ENCODE measurements at regions not wholly inside any gene's neighbourhood (a gene's known extent, or its start where the extent isn't known, plus 50 kb on each side); places are given as distances from the start of the nearest gene placed in this dataset.

- Mint-ChIP-seq H3K4me1 (no peaks in the 10 kb centered on the region), H3K4me3 (no peak overlapping the region), H3K27me3 (ENCODE audit: low read depth in 3 of 3) (no peaks in the 10 kb centered on the region), H3K27ac (no peak overlapping the region), H3K36me3 (no peaks in the 10 kb centered on the region), H3K9me3 (peaks cover 2 to 12% (median 5%) of the 10 kb centered on the region in 7 donors)
- intact Hi-C loops (cut with micrococcal nuclease), result no loop called here
- Histone ChIP-seq H3K9ac (ENCODE audit: insufficient read depth, low read length, poor library complexity, severe bottlenecking) (no peak overlapping the region), H2AFZ (ENCODE audit: insufficient read depth, low read depth, low read length, poor library complexity, severe bottlenecking) (no peak overlapping the region), H3K4me3 (replicated peaks in 1 of 3; ENCODE audit: low read depth in 2 of 3, low read length in 3 of 3) (no peak overlapping the region), H3K79me2 (ENCODE audit: insufficient read depth, low read length) (no peaks in the 10 kb centered on the region), H4K20me1 (ENCODE audit: insufficient read depth, low read length) (no peaks in the 10 kb centered on the region), H3K36me3 (replicated peaks in 1 of 2; ENCODE audit: control insufficient read depth in 1 of 2, insufficient read depth in 2 of 2, low read length in 2 of 2) (no peaks in the 10 kb centered on the region), H3K4me2 (replicated peaks; ENCODE audit: extremely low read depth, low read length, poor library complexity, severe bottlenecking) (no peak overlapping the region), H3K9me3 (replicated peaks in 1 of 2; ENCODE audit: control insufficient read depth in 1 of 2, insufficient read depth in 1 of 2, low read length in 2 of 2) (peaks cover 9 to 15% of the 10 kb centered on the region in 2 donors), H3K27me3 (ENCODE audit: control insufficient read depth in 2 of 2, insufficient read depth in 2 of 2, low read length in 2 of 2) (no peaks in the 10 kb centered on the region), H3K4me1 (ENCODE audit: control insufficient read depth in 1 of 2, insufficient read depth in 2 of 2, low read length in 2 of 2) (no peaks in the 10 kb centered on the region), H3K27ac (ENCODE audit: low read depth in 1 of 2, low read length in 2 of 2) (no peak overlapping the region)
- TF ChIP-seq, protein P1, sequence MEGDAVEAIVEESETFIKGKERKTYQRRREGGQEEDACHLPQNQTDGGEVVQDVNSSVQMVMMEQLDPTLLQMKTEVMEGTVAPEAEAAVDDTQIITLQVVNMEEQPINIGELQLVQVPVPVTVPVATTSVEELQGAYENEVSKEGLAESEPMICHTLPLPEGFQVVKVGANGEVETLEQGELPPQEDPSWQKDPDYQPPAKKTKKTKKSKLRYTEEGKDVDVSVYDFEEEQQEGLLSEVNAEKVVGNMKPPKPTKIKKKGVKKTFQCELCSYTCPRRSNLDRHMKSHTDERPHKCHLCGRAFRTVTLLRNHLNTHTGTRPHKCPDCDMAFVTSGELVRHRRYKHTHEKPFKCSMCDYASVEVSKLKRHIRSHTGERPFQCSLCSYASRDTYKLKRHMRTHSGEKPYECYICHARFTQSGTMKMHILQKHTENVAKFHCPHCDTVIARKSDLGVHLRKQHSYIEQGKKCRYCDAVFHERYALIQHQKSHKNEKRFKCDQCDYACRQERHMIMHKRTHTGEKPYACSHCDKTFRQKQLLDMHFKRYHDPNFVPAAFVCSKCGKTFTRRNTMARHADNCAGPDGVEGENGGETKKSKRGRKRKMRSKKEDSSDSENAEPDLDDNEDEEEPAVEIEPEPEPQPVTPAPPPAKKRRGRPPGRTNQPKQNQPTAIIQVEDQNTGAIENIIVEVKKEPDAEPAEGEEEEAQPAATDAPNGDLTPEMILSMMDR (IDR thresholded peaks at IDR 0.05), result no peak
- no peak for DNase-seq
These were observed 856.9 kb downstream of the EPHA3 start for GRCh38 chr3:89964347-89964746.

- Histone ChIP-seq H4K20me1 (ENCODE audit: insufficient read depth, low read length) (no peaks in the 10 kb centered on the region), H3K9ac (ENCODE audit: insufficient read depth, low read length, poor library complexity, severe bottlenecking) (no peak overlapping the region), H3K4me2 (replicated peaks; ENCODE audit: extremely low read depth, low read length, poor library complexity, severe bottlenecking) (no peak overlapping the region), H3K4me3 (replicated peaks in 1 of 3; ENCODE audit: low read depth in 2 of 3, low read length in 3 of 3) (no peak overlapping the region), H3K4me1 (ENCODE audit: control insufficient read depth in 1 of 2, insufficient read depth in 2 of 2, low read length in 2 of 2) (no peaks in the 10 kb centered on the region), H3K36me3 (replicated peaks in 1 of 2; ENCODE audit: control insufficient read depth in 1 of 2, insufficient read depth in 2 of 2, low read length in 2 of 2) (no peaks in the 10 kb centered on the region), H3K79me2 (ENCODE audit: insufficient read depth, low read length) (no peaks in the 10 kb centered on the region), H3K27ac (ENCODE audit: low read depth in 1 of 2, low read length in 2 of 2) (no peak overlapping the region), H3K27me3 (ENCODE audit: control insufficient read depth in 2 of 2, insufficient read depth in 2 of 2, low read length in 2 of 2) (no peaks in the 10 kb centered on the region), H2AFZ (ENCODE audit: insufficient read depth, low read depth, low read length, poor library complexity, severe bottlenecking) (no peak overlapping the region), H3K9me3 (replicated peaks in 1 of 2; ENCODE audit: control insufficient read depth in 1 of 2, insufficient read depth in 1 of 2, low read length in 2 of 2) (peaks cover 9 to 17% of the 10 kb centered on the region in 2 donors)
- Mint-ChIP-seq H3K4me3 (no peak overlapping the region), H3K9me3 (peaks cover 2 to 12% (median 5%) of the 10 kb centered on the region in 7 donors), H3K27me3 (ENCODE audit: low read depth in 3 of 3) (no peaks in the 10 kb centered on the region), H3K27ac (no peak overlapping the region), H3K36me3 (no peaks in the 10 kb centered on the region), H3K4me1 (no peaks in the 10 kb centered on the region)
- no peak for DNase-seq
- TF ChIP-seq, protein P1 (IDR thresholded peaks at IDR 0.05), result no peak
- intact Hi-C loops (cut with micrococcal nuclease), result no loop called here
- WGBS (ENCODE audit: insufficient coverage), result 100% methylated on average over 1 of the region's 5 CpGs
These were observed 859.6 kb downstream of the EPHA3 start for GRCh38 chr3:89966877-89967665.
